Fibroblast of upper back skin (primary cell): ENCODE measurements at regions not wholly inside any gene's neighbourhood (a gene's known extent, or its start where the extent isn't known, plus 50 kb on each side); places are given as distances from the start of the nearest gene placed in this dataset.
"Not testable (repeated sequence)": the region's sequence is repeated elsewhere in the genome, so short reads cannot be mapped to it uniquely, and the experiment has no call there.

Experiments
- DNase-seq: peaks from one replicate; pipeline ENCODE4 v3.0.0-alpha.2; 2013

- no peak for DNase-seq
Measured at GRCh38 chr5:112574536-112574935, 155.5 kb upstream of the EPB41L4A start.

DNA sequence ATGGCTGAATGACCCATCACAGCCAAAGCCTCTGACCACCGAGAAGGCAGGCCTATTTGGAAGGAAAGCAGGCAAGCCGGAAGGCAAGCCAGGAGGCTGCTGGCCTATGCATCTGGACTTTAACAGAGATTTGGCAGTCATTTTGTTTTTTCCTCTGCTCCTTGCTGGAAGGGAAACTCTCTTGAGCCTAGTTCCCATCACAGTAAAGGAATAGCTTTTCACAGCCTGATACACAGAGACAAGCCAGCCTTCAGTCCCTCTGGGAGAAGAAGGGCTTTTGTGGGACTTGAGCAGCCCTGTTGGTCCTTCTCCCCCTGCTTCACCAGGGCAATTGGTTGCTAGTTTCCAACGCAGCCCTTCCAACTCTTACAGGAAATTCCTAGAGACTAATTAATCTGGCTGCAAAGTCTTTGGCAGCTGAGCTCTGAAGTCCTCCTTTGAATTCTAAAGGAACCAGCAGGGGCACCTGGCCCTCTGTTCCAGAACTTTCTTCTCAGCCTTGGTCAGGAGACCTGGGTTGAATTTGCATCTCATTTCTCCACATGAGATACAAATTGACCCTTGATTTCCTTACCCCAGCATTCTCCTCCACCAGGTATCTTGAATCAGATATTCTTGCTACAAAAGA, 157.3 kb upstream of the EPB41L4A start:
- no peak for DNase-seq

GRCh38 chr5:112579599-112580170, 158.0 kb upstream of the APC start:
- peak; percentile 29 for DNase-seq

- DNase-seq = no peak
Measured at GRCh38 chr5:112581811-112582320, 155.8 kb upstream of the APC start.

- no peak for DNase-seq
Measured at GRCh38 chr5:112583166-112583565, 154.5 kb upstream of the APC start.

GRCh38 chr5:112584781-112585180, 152.9 kb upstream of the APC start:
- DNase-seq = no peak

DNA sequence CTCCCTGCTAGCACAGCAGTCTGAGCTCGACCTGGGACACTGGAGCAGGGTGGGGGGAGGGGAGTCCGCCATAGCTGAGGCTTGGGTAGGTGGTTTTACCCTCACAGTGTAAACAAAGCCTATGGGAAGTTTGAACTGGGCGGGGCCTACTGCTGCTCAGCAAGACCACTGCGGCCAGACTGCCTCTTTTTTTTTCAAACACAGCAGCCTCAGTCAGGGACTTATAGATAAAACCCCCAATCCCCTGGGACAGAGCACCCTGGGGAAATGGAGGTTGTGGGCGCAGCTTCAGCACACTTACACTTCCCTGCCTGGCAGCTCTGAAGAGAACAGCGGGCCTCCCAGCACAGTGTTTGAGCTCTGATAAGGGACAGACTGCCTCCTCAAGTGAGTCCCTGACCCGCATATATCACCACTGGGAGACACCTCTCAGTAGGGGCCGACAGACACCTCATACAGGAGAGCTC, 151.1 kb upstream of the APC start:
- no peak for DNase-seq

DNA sequence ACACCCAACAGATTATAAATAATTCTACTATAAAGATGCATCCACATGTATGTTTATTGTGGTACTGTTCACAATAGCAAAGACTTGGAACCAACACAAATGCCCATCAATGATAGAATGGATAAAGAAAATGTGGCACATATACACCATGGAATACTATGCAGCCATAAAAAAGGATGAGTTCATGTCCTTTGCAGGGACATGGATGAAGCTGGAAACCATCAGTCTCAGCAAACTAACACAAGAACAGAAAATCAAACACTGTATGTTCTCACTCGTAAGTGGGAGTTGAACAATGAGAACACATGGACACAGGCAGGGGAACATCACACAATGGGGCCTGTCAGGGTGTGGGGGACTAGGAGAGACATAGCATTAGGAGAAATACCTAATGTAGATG, 146.8 kb upstream of the APC start:
- not testable (repeated sequence) for DNase-seq

DNA sequence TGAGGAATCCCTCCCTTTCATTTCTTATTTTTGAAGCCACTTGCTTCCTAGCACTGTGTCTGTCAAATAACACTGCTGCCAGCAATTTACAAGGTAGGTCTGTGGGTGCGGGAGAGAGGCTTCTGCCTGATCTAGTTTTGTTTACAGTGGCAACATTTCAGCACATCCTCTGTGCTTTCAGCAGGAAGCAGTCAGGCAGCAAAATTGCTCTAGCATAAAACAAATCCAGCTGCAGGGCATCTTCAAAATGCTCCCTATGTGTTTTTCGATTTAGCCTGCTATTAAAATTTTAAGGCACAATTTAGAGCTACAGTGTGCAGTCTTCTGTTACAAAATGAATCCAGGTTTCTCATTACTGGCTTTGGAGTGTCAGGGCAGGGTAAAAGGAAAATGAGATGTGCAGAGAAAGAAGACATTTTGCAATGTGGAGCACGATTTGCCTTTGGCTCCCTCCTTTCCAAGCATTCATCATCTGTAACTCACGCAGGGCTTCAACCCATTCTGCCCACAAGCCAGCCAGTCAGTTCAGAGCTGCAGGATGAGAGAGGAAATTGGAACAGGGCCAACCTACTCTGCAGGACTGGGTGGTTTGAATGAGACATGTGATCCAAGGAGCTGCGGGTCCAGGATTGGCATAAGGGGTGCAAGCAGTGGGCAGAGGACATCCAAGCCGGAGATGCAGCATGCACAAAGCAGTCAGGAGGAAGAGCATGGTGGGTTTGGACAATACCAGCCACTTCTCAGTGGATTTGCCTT, 143.4 kb upstream of the APC start:
- peak; percentile 19 for DNase-seq

DNA sequence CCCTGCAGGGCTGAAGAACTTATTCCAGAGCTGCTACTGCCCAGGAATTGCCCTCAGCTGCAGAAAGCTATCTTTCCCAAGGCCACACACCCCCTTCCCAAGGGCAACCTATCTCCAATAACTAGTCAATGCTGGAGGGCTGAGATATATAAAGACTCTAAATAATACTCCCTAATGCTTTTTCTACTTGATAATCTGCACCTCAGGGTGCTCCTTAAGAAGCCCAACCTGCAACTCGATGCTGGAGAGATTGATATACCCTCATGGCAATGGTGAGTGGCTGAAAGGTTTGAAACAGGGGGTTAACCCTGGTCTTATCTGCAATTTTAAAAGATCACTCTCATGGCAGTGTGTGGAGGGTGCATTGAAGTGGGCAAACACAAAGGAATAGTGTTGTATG, 142.7 kb upstream of the APC start:
- no peak for DNase-seq

GRCh38 chr5:112597831-112598230, 139.9 kb upstream of the APC start:
- DNase-seq = no peak

GRCh38 chr5:112600510-112600909, 137.2 kb upstream of the APC start:
- not testable (repeated sequence) for DNase-seq

GRCh38 chr5:112604732-112605630, 132.7 kb upstream of the APC start:
- DNase-seq = no peak

DNA sequence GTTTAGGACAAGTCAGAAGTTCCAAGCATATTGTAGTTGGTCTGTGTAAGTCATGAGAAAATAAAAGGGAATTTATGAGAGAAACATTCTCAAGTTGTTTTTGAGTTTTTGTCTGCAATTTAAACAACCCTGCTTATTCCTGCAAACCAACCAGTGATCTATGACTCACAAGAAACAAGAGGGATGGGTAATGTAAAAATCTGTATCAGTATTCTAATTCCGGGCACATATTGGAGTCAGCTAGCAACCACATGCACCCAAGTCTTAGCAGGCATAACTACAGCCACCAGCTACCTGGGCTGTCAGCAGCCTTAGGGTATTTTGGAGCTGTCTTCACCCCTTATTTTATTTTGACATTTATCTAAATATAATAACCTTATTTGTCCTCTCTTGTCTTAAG, 128.7 kb upstream of the APC start:
- DNase-seq = no peak

- no peak for DNase-seq
Measured at GRCh38 chr5:112612663-112613062, 125.0 kb upstream of the APC start.

- no peak for DNase-seq
Measured at GRCh38 chr5:112614285-112614684, 123.4 kb upstream of the APC start.

DNA sequence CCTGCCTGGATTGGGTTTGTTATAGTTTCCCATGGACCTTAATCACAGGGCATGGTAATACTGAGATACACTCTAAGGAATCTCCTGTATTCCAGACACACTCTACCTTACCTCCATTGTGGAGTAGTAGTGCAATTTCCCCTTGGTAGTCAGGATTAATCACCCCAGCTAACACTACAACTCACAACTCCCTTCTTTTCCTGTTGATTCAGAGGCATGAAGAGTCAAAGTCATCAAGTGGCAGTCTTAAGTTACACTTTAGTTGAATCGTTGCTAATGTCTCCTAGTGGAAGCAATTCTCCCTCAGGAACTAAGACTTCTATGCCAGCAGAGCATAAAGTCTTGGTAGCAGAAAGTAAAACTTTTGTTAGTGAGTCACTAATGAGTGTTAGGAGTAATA, 122.7 kb upstream of the APC start:
- DNase-seq = no peak

- peak; percentile 20 for DNase-seq
Measured at GRCh38 chr5:112616812-112617547, 120.7 kb upstream of the APC start.

DNA sequence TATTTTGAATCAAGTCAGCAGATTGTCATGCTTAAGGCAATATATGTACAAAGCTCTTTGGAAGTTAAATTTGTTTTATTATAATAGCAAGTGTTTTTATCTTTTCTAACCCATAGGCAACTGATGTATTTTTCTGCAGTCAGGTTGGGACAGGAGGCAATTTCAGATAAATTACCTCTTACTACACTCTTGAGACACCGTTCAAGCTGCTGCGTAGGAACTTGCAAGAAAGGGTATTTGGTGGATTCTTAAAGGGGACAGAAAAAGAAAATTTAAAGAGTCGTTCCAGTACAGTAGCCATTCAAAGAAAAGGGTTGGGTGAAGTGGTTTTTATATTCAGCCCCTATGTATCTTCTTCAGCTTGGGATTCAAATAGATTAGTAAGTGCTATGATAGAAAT, 112.4 kb upstream of the APC start:
- no peak for DNase-seq

- DNase-seq = no peak
Measured at GRCh38 chr5:112625689-112626438, 111.8 kb upstream of the APC start.

GRCh38 chr5:112626715-112627114, 111.0 kb upstream of the APC start:
- DNase-seq = no peak
